ENCODE measurements at regions not wholly inside any gene's neighbourhood (a gene's known extent, or its start where the extent isn't known, plus 50 kb on each side); places are given as distances from the start of the nearest gene placed in this dataset.

DNA sequence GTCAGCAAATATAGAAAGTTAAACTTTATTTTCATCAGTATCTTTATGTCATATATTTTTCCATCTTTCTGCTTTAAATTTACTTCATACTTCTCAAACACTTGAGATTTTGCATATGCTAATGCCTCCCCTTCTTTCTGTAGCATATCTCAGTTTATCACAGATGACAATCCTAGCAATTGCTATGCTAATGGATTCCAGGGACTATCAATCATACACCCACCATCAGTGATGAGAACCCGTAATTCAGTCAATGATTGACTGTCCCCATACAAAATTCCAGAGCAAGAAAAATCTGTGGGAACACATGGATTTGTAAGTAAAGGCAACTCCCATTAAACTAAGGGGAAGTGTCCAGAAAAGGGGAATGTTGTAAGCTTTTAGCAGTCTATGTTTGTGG is 432.4 kb upstream of the SEMA3D start:
- H3K4me3 ChIP-seq (ENCODE audit: low read length, poor library complexity, severe bottlenecking) = no peak overlapping the region
- no peaks in the 10 kb centered on the region for H3K27me3 ChIP-seq (ENCODE audit: insufficient read depth, low read length, poor library complexity, severe bottlenecking)
- H2AFZ ChIP-seq (ENCODE audit: low read length) = no peak overlapping the region
- H3K4me2 ChIP-seq (ENCODE audit: low read depth, low read length, poor library complexity, severe bottlenecking) = no peak overlapping the region
- H3K9ac ChIP-seq (ENCODE audit: low read depth, low read length, poor library complexity, severe bottlenecking) = no peak overlapping the region
- no peaks in the 10 kb centered on the region for H3K9me2 ChIP-seq (replicated peaks; ENCODE audit: low read depth, low read length)
- no peaks in the 10 kb centered on the region for H3K9me3 ChIP-seq (ENCODE audit: insufficient read depth, low read depth, low read length)
- H3K4me1 ChIP-seq (ENCODE audit: insufficient read depth, low read length, poor library complexity, severe bottlenecking) = no peaks in the 10 kb centered on the region
- no peaks in the 10 kb centered on the region for H3K36me3 ChIP-seq (ENCODE audit: insufficient read depth, low read length)
- H4K20me1 ChIP-seq (ENCODE audit: insufficient read depth, low read length, poor library complexity, severe bottlenecking) = no peaks in the 10 kb centered on the region
- no peaks in the 10 kb centered on the region for H3F3A ChIP-seq (ENCODE audit: low read depth)
- no peaks in the 10 kb centered on the region for H3K79me2 ChIP-seq (ENCODE audit: insufficient read depth, low read length)
- TF ChIP-seq, protein P1, sequence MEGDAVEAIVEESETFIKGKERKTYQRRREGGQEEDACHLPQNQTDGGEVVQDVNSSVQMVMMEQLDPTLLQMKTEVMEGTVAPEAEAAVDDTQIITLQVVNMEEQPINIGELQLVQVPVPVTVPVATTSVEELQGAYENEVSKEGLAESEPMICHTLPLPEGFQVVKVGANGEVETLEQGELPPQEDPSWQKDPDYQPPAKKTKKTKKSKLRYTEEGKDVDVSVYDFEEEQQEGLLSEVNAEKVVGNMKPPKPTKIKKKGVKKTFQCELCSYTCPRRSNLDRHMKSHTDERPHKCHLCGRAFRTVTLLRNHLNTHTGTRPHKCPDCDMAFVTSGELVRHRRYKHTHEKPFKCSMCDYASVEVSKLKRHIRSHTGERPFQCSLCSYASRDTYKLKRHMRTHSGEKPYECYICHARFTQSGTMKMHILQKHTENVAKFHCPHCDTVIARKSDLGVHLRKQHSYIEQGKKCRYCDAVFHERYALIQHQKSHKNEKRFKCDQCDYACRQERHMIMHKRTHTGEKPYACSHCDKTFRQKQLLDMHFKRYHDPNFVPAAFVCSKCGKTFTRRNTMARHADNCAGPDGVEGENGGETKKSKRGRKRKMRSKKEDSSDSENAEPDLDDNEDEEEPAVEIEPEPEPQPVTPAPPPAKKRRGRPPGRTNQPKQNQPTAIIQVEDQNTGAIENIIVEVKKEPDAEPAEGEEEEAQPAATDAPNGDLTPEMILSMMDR (conservative IDR thresholded peaks at IDR 0.05; ENCODE audit: low read length) = no peak
- no peak for TF ChIP-seq EZH2phosphoT487 (IDR thresholded peaks at IDR 0.05; ENCODE audit: borderline replicate concordance)

GRCh38 chr7:85614684-85615083 is 427.8 kb upstream of the SEMA3D start:
- Histone ChIP-seq H4K20me1 (ENCODE audit: insufficient read depth, low read length, poor library complexity, severe bottlenecking) (no peaks in the 10 kb centered on the region), H3K9me2 (replicated peaks; ENCODE audit: low read depth, low read length) (no peaks in the 10 kb centered on the region), H3K9ac (ENCODE audit: low read depth, low read length, poor library complexity, severe bottlenecking) (no peak overlapping the region), H3K4me3 (ENCODE audit: low read length, poor library complexity, severe bottlenecking) (no peak overlapping the region), H2AFZ (ENCODE audit: low read length) (no peak overlapping the region), H3F3A (ENCODE audit: low read depth) (no peaks in the 10 kb centered on the region), H3K4me1 (ENCODE audit: insufficient read depth, low read length, poor library complexity, severe bottlenecking) (no peaks in the 10 kb centered on the region), H3K4me2 (ENCODE audit: low read depth, low read length, poor library complexity, severe bottlenecking) (no peak overlapping the region), H3K36me3 (ENCODE audit: insufficient read depth, low read length) (no peaks in the 10 kb centered on the region), H3K79me2 (ENCODE audit: insufficient read depth, low read length) (no peaks in the 10 kb centered on the region), H3K9me3 (ENCODE audit: insufficient read depth, low read depth, low read length) (no peaks in the 10 kb centered on the region), H3K27me3 (ENCODE audit: insufficient read depth, low read length, poor library complexity, severe bottlenecking) (no peaks in the 10 kb centered on the region)
- TF ChIP-seq EZH2phosphoT487 (IDR thresholded peaks at IDR 0.05; ENCODE audit: borderline replicate concordance) = no peak
- TF ChIP-seq, protein P1 (conservative IDR thresholded peaks at IDR 0.05; ENCODE audit: low read length) = no peak

DNA sequence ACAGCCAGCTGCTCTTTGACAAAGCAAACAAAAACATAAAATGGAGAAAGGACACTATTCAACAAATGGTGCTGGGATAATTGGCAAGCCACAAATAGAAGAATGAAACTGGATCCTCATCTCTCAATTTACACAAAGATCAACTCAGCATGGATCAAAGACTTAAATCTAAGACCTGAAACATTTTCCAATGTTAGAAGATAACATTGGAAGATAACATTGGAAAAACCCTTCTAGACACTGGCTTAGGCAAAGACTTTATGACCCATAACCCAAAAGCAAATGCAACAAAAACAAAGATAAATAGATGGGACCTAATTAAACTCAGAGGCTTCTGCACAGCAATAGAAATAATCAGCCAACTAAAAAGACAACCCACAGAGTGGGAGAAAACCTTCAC is 425.7 kb upstream of the SEMA3D start:
- no peaks in the 10 kb centered on the region for H3K4me1 ChIP-seq (ENCODE audit: insufficient read depth, low read length, poor library complexity, severe bottlenecking)
- TF ChIP-seq, protein P1 (conservative IDR thresholded peaks at IDR 0.05; ENCODE audit: low read length) = no peak
- TF ChIP-seq EZH2phosphoT487 (IDR thresholded peaks at IDR 0.05; ENCODE audit: borderline replicate concordance) = no peak
- H3K9me3 ChIP-seq (ENCODE audit: insufficient read depth, low read depth, low read length) = no peaks in the 10 kb centered on the region
- no peak overlapping the region for H3K4me3 ChIP-seq (ENCODE audit: low read length, poor library complexity, severe bottlenecking)
- H2AFZ ChIP-seq (ENCODE audit: low read length) = no peak overlapping the region
- H3K9me2 ChIP-seq (replicated peaks; ENCODE audit: low read depth, low read length) = no peaks in the 10 kb centered on the region
- H3K36me3 ChIP-seq (ENCODE audit: insufficient read depth, low read length) = no peaks in the 10 kb centered on the region
- H3K27me3 ChIP-seq (ENCODE audit: insufficient read depth, low read length, poor library complexity, severe bottlenecking) = no peaks in the 10 kb centered on the region
- H3K9ac ChIP-seq (ENCODE audit: low read depth, low read length, poor library complexity, severe bottlenecking) = no peak overlapping the region
- H4K20me1 ChIP-seq (ENCODE audit: insufficient read depth, low read length, poor library complexity, severe bottlenecking) = no peaks in the 10 kb centered on the region
- no peaks in the 10 kb centered on the region for H3K79me2 ChIP-seq (ENCODE audit: insufficient read depth, low read length)
- no peak overlapping the region for H3K4me2 ChIP-seq (ENCODE audit: low read depth, low read length, poor library complexity, severe bottlenecking)
- no peaks in the 10 kb centered on the region for H3F3A ChIP-seq (ENCODE audit: low read depth)

Data from Loucy (cell line).